H1 (cell line): ENCODE measurements at regions not wholly inside any gene's neighbourhood (a gene's known extent, or its start where the extent isn't known, plus 50 kb on each side); places are given as distances from the start of the nearest gene placed in this dataset.

Experiments used
- CHD1 ChIP-seq: IDR thresholded peaks from 2 replicates; pipeline ENCODE4 v1.6.1; 2012; ENCODE audit warnings: low read depth, low read length, improper control_type of control experiment
- GTF2F1 ChIP-seq: IDR thresholded peaks from 2 replicates; pipeline ENCODE4 v1.6.1; 2012; ENCODE audit warnings: low read depth, low read length, improper control_type of control experiment, borderline replicate concordance
- POLR2AphosphoS5 ChIP-seq: IDR thresholded peaks from 2 replicates; pipeline ENCODE4 v1.6.1; 2011; ENCODE audit warnings: low read depth, low read length

- TF ChIP-seq GTF2F1: no peak
- TF ChIP-seq CHD1: no peak
- TF ChIP-seq POLR2AphosphoS5: no peak
These were observed 63.4 kb upstream of the LRP8 start (continued) for GRCh38 chr1:53391296-53391695.
